ENCODE measurements at regions not wholly inside any gene's neighbourhood (a gene's known extent, or its start where the extent isn't known, plus 50 kb on each side); places are given as distances from the start of the nearest gene placed in this dataset.

- TF ChIP-seq EZH2 (IDR thresholded peaks at IDR 0.05; ENCODE audit: borderline replicate concordance, low read length) (no peak), CTCF (conservative IDR thresholded peaks at IDR 0.05 in 1 of 2, IDR thresholded peaks at IDR 0.05 in 1 of 2; ENCODE audit: extremely low read depth in 1 of 2, insufficient read depth in 1 of 2, low read depth in 1 of 2, low read length in 2 of 2) (no peak)
Measured at GRCh38 chr6:40796260-40797221, 209.4 kb upstream of the LRFN2 start.

All from mammary epithelial cell (primary cell).